GM23338 (cell line): ENCODE measurements at regions not wholly inside any gene's neighbourhood (a gene's known extent, or its start where the extent isn't known, plus 50 kb on each side); places are given as distances from the start of the nearest gene placed in this dataset.

ENCODE experiments used
- ATAC-seq: fragments of 200-7000 bp; cut with Tn5 transposase; 3 replicates; pipeline ENCODE4 v1.9.1; 2020
- DNase-seq: peaks from one replicate; pipeline ENCODE4 v3.0.0-alpha.2; 2015; ENCODE audit warnings: low spot score
- H2AFZ ChIP-seq: fragments of 200-600 bp; sonication (generic); 2 replicates; pipeline ENCODE4 v1.8.0; 2016; ENCODE audit warnings: antibody characterized with exemption, mild to moderate bottlenecking, moderate library complexity
- H3F3A ChIP-seq: fragments of 200-600 bp; sonication (generic); replicated peaks from 2 replicates; pipeline ENCODE4 v1.8.0; 2017; ENCODE audit warnings: antibody characterized with exemption, mixed run types, low read depth
- H3K27ac ChIP-seq: fragments of 200-600 bp; sonication (generic); 2 replicates; pipeline ENCODE4 v1.6.1; 2016; ENCODE audit warnings: low read depth
- H3K27me3 ChIP-seq: fragments of 200-600 bp; sonication (generic); 2 replicates; pipeline ENCODE4 v1.8.0; 2016; ENCODE audit warnings: mild to moderate bottlenecking, mixed run types, moderate library complexity; ENCODE audit not compliant: insufficient read depth
- H3K36me3 ChIP-seq: fragments of 200-600 bp; sonication (generic); 2 replicates; pipeline ENCODE4 v1.8.0; 2016; ENCODE audit warnings: mild to moderate bottlenecking; ENCODE audit not compliant: insufficient read depth
- H3K4me1 ChIP-seq: fragments of 200-600 bp; sonication (generic); 2 replicates; pipeline ENCODE4 v1.8.0; 2016; ENCODE audit warnings: mild to moderate bottlenecking, moderate library complexity; ENCODE audit not compliant: insufficient read depth
- H3K4me2 ChIP-seq: fragments of 200-600 bp; sonication (generic); 2 replicates; pipeline ENCODE4 v1.7.1; 2017; ENCODE audit warnings: mixed run types
- H3K4me3 ChIP-seq: fragments of 200-600 bp; sonication (generic); 2 replicates; pipeline ENCODE4 v1.6.1; 2016; ENCODE audit warnings: mixed run types
- H3K79me2 ChIP-seq: fragments of 200-600 bp; sonication (generic); replicated peaks from 2 replicates; pipeline ENCODE4 v1.8.0; 2017; ENCODE audit warnings: mild to moderate bottlenecking; ENCODE audit not compliant: insufficient read depth
- H3K9me2 ChIP-seq: fragments of 200-600 bp; sonication (generic); 2 replicates; pipeline ENCODE4 v1.8.0; 2017; ENCODE audit not compliant: insufficient read depth
- H4K20me1 ChIP-seq: fragments of 200-600 bp; sonication (generic); replicated peaks from 2 replicates; pipeline ENCODE4 v1.8.0; 2017; ENCODE audit warnings: mild to moderate bottlenecking; ENCODE audit not compliant: insufficient read depth
- H3K27ac Mint-ChIP-seq: 2 replicates; pipeline ENCODE4 v1.8.0; 2020; ENCODE audit warnings: inconsistent platforms, mild to moderate bottlenecking, moderate library complexity, mixed read lengths
- H3K27me3 Mint-ChIP-seq: 3 replicates; pipeline ENCODE4 v1.8.0; 2022; ENCODE audit warnings: low read depth, mild to moderate bottlenecking, moderate library complexity, mixed read lengths, inconsistent platforms; ENCODE audit not compliant: insufficient read depth, poor library complexity
- H3K36me3 Mint-ChIP-seq: 3 replicates; pipeline ENCODE4 v1.8.0; 2021; ENCODE audit warnings: low read depth, mild to moderate bottlenecking, inconsistent platforms, moderate library complexity, mixed read lengths
- H3K4me1 Mint-ChIP-seq: 3 replicates; pipeline ENCODE4 v1.8.0; 2020; ENCODE audit warnings: mild to moderate bottlenecking, inconsistent platforms, mixed read lengths
- H3K4me3 Mint-ChIP-seq: 3 replicates; pipeline ENCODE4 v1.8.0; 2021; ENCODE audit warnings: moderate library complexity, mild to moderate bottlenecking, inconsistent platforms, mixed read lengths
- H3K9me3 Mint-ChIP-seq: 3 replicates; pipeline ENCODE4 v1.8.0; 2020; ENCODE audit warnings: moderate library complexity, mild to moderate bottlenecking, inconsistent platforms, mixed read lengths
- CREB1 ChIP-seq: fragments of 250-450 bp; sonication (Bioruptor Pico); IDR thresholded peaks from 2 replicates; pipeline ENCODE4 v1.5.0; 2020; ENCODE audit warnings: low read depth, mild to moderate bottlenecking, moderate library complexity
- CTCF ChIP-seq, 2 experiments: fragments of 200-600 bp in 1 of 2; sonication (generic) in 1 of 2; conservative IDR thresholded peaks; 2 replicates each; pipeline versions ENCODE4 v1.5.1 to v1.6.1; 2016 to 2017; ENCODE audit warnings: antibody characterized with exemption in 2 of 2, low read depth in 2 of 2, mild to moderate bottlenecking in 2 of 2, moderate library complexity in 1 of 2
- ETS1 ChIP-seq: IDR thresholded peaks from 2 replicates; pipeline ENCODE4 v1.6.1; 2016; ENCODE audit warnings: antibody characterized with exemption
- EZH2 ChIP-seq: fragments of 200-600 bp; sonication (generic); IDR thresholded peaks from one replicate; pipeline ENCODE4 v1.8.0; 2017; ENCODE audit warnings: antibody characterized with exemption, mild to moderate bottlenecking, low read depth; ENCODE audit not compliant: unreplicated experiment
- EZH2phosphoT487 ChIP-seq: fragments of 200-600 bp; sonication (generic); IDR thresholded peaks from one replicate; pipeline ENCODE4 v1.8.1; 2018; ENCODE audit warnings: antibody characterized with exemption; ENCODE audit not compliant: unreplicated experiment
- JUNB ChIP-seq: IDR thresholded peaks from one replicate; pipeline ENCODE4 v1.6.1; 2016; ENCODE audit warnings: antibody characterized with exemption; ENCODE audit not compliant: unreplicated experiment
- NANOG ChIP-seq: IDR thresholded peaks from 2 replicates; pipeline ENCODE4 v1.6.1; 2016; ENCODE audit warnings: antibody characterized with exemption, borderline replicate concordance
- POLR2AphosphoS5 ChIP-seq: IDR thresholded peaks from 2 replicates; pipeline ENCODE4 v1.6.1; 2016; ENCODE audit warnings: antibody characterized with exemption, low read depth
- STAT1 ChIP-seq: IDR thresholded peaks from one replicate; pipeline ENCODE4 v1.6.1; 2016; ENCODE audit warnings: antibody characterized with exemption; ENCODE audit not compliant: unreplicated experiment
- ZNF114 ChIP-seq: fragments of 250-450 bp; sonication (Bioruptor Pico); IDR thresholded peaks from 2 replicates; pipeline ENCODE4 v1.5.0; 2020; ENCODE audit warnings: mild to moderate bottlenecking, moderate library complexity
- ZNF331 ChIP-seq: fragments of 250-450 bp; sonication (Bioruptor Pico); IDR thresholded peaks from 2 replicates; pipeline ENCODE4 v1.5.0; 2020; ENCODE audit warnings: low read depth, mild to moderate bottlenecking, moderate library complexity
- TF ChIP-seq, protein P1 (sequence below): IDR thresholded peaks from one replicate; pipeline ENCODE4 v1.6.1; 2018; ENCODE audit warnings: antibody characterized with exemption; ENCODE audit not compliant: unreplicated experiment
- TF ChIP-seq, protein P2 (sequence below): fragments of 250-450 bp; sonication (Bioruptor Pico); IDR thresholded peaks from 2 replicates; pipeline ENCODE4 v1.5.0; 2020; ENCODE audit warnings: mild to moderate bottlenecking, moderate library complexity

DNA sequence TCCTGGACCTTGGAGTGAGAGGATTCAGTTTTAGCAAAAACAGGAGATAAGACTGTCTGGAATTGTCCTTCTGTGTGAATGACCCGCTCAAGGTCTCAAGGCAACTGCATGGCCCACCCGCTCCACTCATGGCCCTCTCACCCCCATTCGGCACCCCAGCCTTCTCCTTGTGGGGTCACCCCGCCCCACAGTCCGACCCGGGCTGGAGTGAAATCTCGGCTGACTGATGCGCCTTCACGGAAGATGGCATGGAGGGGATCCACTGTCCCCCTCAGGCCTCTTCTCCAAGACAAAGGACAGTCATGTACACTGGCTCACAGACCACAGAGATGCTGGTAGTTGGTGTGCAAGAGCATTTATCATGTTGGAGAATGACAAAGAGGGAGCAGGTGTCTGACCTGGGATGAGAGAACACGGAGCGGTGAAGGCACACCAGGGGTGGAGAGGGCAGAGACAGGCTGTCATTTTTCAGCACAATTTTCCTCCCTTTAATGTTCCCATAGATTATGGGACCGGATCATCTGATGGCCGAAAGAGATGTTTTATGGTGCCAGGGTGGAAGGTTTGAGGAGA, 391.9 kb upstream of the TNRC6C start:
- Mint-ChIP-seq H3K27me3 (peaks cover 7% of the 10 kb centered on the region), H3K27ac (no peak overlapping the region), H3K36me3 (no peaks in the 10 kb centered on the region), H3K4me3 (no peak overlapping the region), H3K9me3 (peaks cover 14% of the 10 kb centered on the region; the same call in 2 of the 3 replicates), H3K4me1 (peaks cover 6% of the 10 kb centered on the region)
- Histone ChIP-seq H3K4me1 (peaks cover 9% of the 10 kb centered on the region), H3K4me2 (no peak overlapping the region), H3K27ac (no peak overlapping the region), H3K9me2 (no peaks in the 10 kb centered on the region), H3K27me3 (no peaks in the 10 kb centered on the region), H3K79me2 (no peaks in the 10 kb centered on the region), H3F3A (no peaks in the 10 kb centered on the region), H3K4me3 (no peak overlapping the region), H3K36me3 (no peaks in the 10 kb centered on the region), H2AFZ (no peak overlapping the region), H4K20me1 (no peaks in the 10 kb centered on the region)
- TF ChIP-seq EZH2 (no peak), EZH2phosphoT487 (no peak), CREB1 (CRISPR knock-in tag) (no peak), ZNF331 (CRISPR knock-in tag) (no peak), POLR2AphosphoS5 (no peak), STAT1 (no peak), ZNF114 (CRISPR knock-in tag) (no peak), CTCF (conservative IDR thresholded peaks at IDR 0.05; ENCODE audit: low read depth in 2 of 2) (no peak), ETS1 (no peak), JUNB (no peak), NANOG (no peak)
- TF ChIP-seq, protein P1, sequence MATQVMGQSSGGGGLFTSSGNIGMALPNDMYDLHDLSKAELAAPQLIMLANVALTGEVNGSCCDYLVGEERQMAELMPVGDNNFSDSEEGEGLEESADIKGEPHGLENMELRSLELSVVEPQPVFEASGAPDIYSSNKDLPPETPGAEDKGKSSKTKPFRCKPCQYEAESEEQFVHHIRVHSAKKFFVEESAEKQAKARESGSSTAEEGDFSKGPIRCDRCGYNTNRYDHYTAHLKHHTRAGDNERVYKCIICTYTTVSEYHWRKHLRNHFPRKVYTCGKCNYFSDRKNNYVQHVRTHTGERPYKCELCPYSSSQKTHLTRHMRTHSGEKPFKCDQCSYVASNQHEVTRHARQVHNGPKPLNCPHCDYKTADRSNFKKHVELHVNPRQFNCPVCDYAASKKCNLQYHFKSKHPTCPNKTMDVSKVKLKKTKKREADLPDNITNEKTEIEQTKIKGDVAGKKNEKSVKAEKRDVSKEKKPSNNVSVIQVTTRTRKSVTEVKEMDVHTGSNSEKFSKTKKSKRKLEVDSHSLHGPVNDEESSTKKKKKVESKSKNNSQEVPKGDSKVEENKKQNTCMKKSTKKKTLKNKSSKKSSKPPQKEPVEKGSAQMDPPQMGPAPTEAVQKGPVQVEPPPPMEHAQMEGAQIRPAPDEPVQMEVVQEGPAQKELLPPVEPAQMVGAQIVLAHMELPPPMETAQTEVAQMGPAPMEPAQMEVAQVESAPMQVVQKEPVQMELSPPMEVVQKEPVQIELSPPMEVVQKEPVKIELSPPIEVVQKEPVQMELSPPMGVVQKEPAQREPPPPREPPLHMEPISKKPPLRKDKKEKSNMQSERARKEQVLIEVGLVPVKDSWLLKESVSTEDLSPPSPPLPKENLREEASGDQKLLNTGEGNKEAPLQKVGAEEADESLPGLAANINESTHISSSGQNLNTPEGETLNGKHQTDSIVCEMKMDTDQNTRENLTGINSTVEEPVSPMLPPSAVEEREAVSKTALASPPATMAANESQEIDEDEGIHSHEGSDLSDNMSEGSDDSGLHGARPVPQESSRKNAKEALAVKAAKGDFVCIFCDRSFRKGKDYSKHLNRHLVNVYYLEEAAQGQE, result no peak
- TF ChIP-seq, protein P2, sequence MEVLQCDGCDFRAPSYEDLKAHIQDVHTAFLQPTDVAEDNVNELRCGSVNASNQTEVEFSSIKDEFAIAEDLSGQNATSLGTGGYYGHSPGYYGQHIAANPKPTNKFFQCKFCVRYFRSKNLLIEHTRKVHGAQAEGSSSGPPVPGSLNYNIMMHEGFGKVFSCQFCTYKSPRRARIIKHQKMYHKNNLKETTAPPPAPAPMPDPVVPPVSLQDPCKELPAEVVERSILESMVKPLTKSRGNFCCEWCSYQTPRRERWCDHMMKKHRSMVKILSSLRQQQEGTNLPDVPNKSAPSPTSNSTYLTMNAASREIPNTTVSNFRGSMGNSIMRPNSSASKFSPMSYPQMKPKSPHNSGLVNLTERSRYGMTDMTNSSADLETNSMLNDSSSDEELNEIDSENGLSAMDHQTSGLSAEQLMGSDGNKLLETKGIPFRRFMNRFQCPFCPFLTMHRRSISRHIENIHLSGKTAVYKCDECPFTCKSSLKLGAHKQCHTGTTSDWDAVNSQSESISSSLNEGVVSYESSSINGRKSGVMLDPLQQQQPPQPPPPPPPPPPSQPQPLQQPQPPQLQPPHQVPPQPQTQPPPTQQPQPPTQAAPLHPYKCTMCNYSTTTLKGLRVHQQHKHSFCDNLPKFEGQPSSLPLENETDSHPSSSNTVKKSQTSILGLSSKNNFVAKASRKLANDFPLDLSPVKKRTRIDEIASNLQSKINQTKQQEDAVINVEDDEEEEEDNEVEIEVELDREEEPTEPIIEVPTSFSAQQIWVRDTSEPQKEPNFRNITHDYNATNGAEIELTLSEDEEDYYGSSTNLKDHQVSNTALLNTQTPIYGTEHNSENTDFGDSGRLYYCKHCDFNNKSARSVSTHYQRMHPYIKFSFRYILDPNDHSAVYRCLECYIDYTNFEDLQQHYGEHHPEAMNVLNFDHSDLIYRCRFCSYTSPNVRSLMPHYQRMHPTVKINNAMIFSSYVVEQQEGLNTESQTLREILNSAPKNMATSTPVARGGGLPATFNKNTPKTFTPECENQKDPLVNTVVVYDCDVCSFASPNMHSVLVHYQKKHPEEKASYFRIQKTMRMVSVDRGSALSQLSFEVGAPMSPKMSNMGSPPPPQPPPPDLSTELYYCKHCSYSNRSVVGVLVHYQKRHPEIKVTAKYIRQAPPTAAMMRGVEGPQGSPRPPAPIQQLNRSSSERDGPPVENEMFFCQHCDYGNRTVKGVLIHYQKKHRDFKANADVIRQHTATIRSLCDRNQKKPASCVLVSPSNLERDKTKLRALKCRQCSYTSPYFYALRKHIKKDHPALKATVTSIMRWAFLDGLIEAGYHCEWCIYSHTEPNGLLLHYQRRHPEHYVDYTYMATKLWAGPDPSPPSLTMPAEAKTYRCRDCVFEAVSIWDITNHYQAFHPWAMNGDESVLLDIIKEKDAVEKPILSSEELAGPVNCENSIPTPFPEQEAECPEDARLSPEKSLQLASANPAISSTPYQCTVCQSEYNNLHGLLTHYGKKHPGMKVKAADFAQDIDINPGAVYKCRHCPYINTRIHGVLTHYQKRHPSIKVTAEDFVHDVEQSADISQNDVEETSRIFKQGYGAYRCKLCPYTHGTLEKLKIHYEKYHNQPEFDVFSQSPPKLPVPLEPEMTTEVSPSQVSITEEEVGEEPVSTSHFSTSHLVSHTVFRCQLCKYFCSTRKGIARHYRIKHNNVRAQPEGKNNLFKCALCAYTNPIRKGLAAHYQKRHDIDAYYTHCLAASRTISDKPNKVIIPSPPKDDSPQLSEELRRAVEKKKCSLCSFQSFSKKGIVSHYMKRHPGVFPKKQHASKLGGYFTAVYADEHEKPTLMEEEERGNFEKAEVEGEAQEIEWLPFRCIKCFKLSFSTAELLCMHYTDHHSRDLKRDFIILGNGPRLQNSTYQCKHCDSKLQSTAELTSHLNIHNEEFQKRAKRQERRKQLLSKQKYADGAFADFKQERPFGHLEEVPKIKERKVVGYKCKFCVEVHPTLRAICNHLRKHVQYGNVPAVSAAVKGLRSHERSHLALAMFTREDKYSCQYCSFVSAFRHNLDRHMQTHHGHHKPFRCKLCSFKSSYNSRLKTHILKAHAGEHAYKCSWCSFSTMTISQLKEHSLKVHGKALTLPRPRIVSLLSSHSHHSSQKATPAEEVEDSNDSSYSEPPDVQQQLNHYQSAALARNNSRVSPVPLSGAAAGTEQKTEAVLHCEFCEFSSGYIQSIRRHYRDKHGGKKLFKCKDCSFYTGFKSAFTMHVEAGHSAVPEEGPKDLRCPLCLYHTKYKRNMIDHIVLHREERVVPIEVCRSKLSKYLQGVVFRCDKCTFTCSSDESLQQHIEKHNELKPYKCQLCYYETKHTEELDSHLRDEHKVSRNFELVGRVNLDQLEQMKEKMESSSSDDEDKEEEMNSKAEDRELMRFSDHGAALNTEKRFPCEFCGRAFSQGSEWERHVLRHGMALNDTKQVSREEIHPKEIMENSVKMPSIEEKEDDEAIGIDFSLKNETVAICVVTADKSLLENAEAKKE (CRISPR knock-in tag), result no peak
- DNase-seq, result no peak
- no peak for ATAC-seq
